ENCODE measurements at regions not wholly inside any gene's neighbourhood (a gene's known extent, or its start where the extent isn't known, plus 50 kb on each side); places are given as distances from the start of the nearest gene placed in this dataset.

GRCh38 chr11:13110929-13111812 lies 102.1 kb downstream of the RASSF10 start:
- TF ChIP-seq, protein P1, sequence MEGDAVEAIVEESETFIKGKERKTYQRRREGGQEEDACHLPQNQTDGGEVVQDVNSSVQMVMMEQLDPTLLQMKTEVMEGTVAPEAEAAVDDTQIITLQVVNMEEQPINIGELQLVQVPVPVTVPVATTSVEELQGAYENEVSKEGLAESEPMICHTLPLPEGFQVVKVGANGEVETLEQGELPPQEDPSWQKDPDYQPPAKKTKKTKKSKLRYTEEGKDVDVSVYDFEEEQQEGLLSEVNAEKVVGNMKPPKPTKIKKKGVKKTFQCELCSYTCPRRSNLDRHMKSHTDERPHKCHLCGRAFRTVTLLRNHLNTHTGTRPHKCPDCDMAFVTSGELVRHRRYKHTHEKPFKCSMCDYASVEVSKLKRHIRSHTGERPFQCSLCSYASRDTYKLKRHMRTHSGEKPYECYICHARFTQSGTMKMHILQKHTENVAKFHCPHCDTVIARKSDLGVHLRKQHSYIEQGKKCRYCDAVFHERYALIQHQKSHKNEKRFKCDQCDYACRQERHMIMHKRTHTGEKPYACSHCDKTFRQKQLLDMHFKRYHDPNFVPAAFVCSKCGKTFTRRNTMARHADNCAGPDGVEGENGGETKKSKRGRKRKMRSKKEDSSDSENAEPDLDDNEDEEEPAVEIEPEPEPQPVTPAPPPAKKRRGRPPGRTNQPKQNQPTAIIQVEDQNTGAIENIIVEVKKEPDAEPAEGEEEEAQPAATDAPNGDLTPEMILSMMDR (IDR thresholded peaks at IDR 0.05): no peak
- TF ChIP-seq POLR2AphosphoS5 (IDR thresholded peaks at IDR 0.05) (no peak), EP300 (IDR thresholded peaks at IDR 0.05) (no peak), POLR2A (IDR thresholded peaks at IDR 0.05) (no peak)
